ENCODE measurements at regions not wholly inside any gene's neighbourhood (a gene's known extent, or its start where the extent isn't known, plus 50 kb on each side); places are given as distances from the start of the nearest gene placed in this dataset.

DNA sequence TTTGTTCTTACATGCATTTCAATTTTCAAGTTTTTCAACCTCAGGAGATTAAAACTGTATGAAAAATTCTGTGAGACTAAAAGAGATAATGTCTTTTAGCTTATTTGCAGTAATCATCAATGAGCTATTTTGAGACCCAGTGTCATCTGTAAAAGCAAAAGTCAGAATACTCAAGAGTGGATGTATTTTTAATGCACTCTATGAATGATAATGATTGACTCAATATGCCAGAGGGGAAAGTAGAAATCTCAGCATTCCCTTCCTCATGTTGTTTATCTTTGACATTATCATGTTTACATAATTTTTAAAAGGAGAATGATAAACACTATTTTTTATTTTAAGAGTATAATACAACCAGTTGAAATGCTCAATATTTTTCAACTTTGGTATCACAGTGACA is 162.1 kb downstream of the MMUT start:
- TF ChIP-seq EZH2 (IDR thresholded peaks at IDR 0.05; ENCODE audit: insufficient read depth, poor library complexity, severe bottlenecking) (no peak), EZH2phosphoT487 (IDR thresholded peaks at IDR 0.05; ENCODE audit: insufficient read depth, low read depth) (no peak)

All from GM23248 (cell line).